ENCODE measurements at regions not wholly inside any gene's neighbourhood (a gene's known extent, or its start where the extent isn't known, plus 50 kb on each side); places are given as distances from the start of the nearest gene placed in this dataset.

GRCh38 chr6:82795940-82796339, 269.7 kb downstream of the UBE3D start:
- TF ChIP-seq CTCF (IDR thresholded peaks at IDR 0.05): no peak
- TF ChIP-seq POLR2A (IDR thresholded peaks at IDR 0.05): no peak
